OCI-LY1 (cell line): ENCODE measurements at regions not wholly inside any gene's neighbourhood (a gene's known extent, or its start where the extent isn't known, plus 50 kb on each side); places are given as distances from the start of the nearest gene placed in this dataset.

Source experiments
- H2AFZ ChIP-seq: fragments of 200-600 bp; sonication (generic), shearing (Covaris generic); 2 replicates; pipeline ENCODE4 v1.6.0; 2014; ENCODE audit warnings: antibody characterized with exemption, mild to moderate bottlenecking, low read length
- H3F3A ChIP-seq: fragments of 200-600 bp; sonication (generic), shearing (Covaris generic); 2 replicates; pipeline ENCODE4 v1.6.0; 2014; ENCODE audit warnings: mild to moderate bottlenecking, antibody characterized with exemption, low read length, moderate library complexity; ENCODE audit not compliant: insufficient read depth
- H3K27ac ChIP-seq: fragments of 200-600 bp; sonication (generic); 2 replicates; pipeline ENCODE4 v1.5.1; 2014; ENCODE audit warnings: low read length, mixed run types, mild to moderate bottlenecking, low read depth; ENCODE audit not compliant: poor library complexity, severe bottlenecking
- H3K27me3 ChIP-seq: fragments of 200-600 bp; sonication (generic); 2 replicates; pipeline ENCODE4 v1.6.0; 2014; ENCODE audit warnings: antibody characterized with exemption, mild to moderate bottlenecking, low read length, moderate library complexity; ENCODE audit not compliant: insufficient read depth
- H3K36me3 ChIP-seq: fragments of 200-600 bp; sonication (generic); 2 replicates; pipeline ENCODE4 v1.6.1; 2014; ENCODE audit warnings: mild to moderate bottlenecking, antibody characterized with exemption, low read length, moderate library complexity, mixed read lengths; ENCODE audit not compliant: insufficient read depth
- H3K4me1 ChIP-seq: fragments of 200-600 bp; sonication (generic); 2 replicates; pipeline ENCODE4 v1.5.1; 2014; ENCODE audit warnings: mild to moderate bottlenecking, low read length, moderate library complexity; ENCODE audit not compliant: insufficient read depth, severe bottlenecking
- H3K4me2 ChIP-seq: fragments of 200-600 bp; sonication (generic), shearing (Covaris generic); 2 replicates; pipeline ENCODE4 v1.6.1; 2014; ENCODE audit warnings: low read length
- H3K4me3 ChIP-seq: fragments of 200-600 bp; sonication (generic); 2 replicates; pipeline ENCODE4 v1.5.1; 2014; ENCODE audit warnings: low read length, low read depth, mild to moderate bottlenecking, mixed read lengths; ENCODE audit not compliant: poor library complexity, severe bottlenecking
- H3K79me2 ChIP-seq: fragments of 200-600 bp; shearing (Covaris generic); 2 replicates; pipeline ENCODE4 v1.6.1; 2016; ENCODE audit warnings: mixed run types, low read length, mixed read lengths; ENCODE audit not compliant: insufficient read depth
- H3K9ac ChIP-seq: fragments of 200-600 bp; sonication (generic), shearing (Covaris generic); 2 replicates; pipeline ENCODE4 v1.6.1; 2014; ENCODE audit warnings: mild to moderate bottlenecking, low read length, mixed read lengths
- H3K9me2 ChIP-seq: fragments of 200-600 bp; sonication (generic), shearing (Covaris generic); 2 replicates; pipeline ENCODE4 v1.6.1; 2014; ENCODE audit warnings: low read depth, mild to moderate bottlenecking, low read length, mixed read lengths
- H3K9me3 ChIP-seq: fragments of 200-600 bp; shearing (Covaris generic); 2 replicates; pipeline ENCODE4 v1.6.1; 2014; ENCODE audit warnings: low read length, mixed read lengths
- H4K20me1 ChIP-seq: fragments of 200-600 bp; sonication (generic), shearing (Covaris generic); 2 replicates; pipeline ENCODE4 v1.6.0; 2016; ENCODE audit warnings: mild to moderate bottlenecking, low read length; ENCODE audit not compliant: insufficient read depth
- CTCF ChIP-seq: fragments of 200-600 bp; sonication (generic), shearing (Covaris generic); IDR thresholded peaks from 2 replicates; pipeline ENCODE4 v1.5.1; 2017; ENCODE audit warnings: mild to moderate bottlenecking, antibody characterized with exemption, low read length, moderate library complexity, mixed read lengths
- EZH2 ChIP-seq: fragments of 200-600 bp; sonication (generic), shearing (Covaris generic); IDR thresholded peaks from 2 replicates; pipeline ENCODE4 v1.8.0; 2017; ENCODE audit warnings: borderline replicate concordance, mixed run types, mild to moderate bottlenecking, antibody characterized with exemption, low read length, moderate library complexity, mixed read lengths

GRCh38 chr6:14250573-14250972 lies 133.0 kb downstream of the CD83 start:
- Histone ChIP-seq H3K9ac (no peak overlapping the region), H3K9me2 (no peaks in the 10 kb centered on the region), H3K4me3 (no peak overlapping the region), H3K4me2 (no peak overlapping the region), H3K4me1 (no peaks in the 10 kb centered on the region), H2AFZ (no peak overlapping the region), H3F3A (no peaks in the 10 kb centered on the region), H3K27ac (no peak overlapping the region), H4K20me1 (no peaks in the 10 kb centered on the region), H3K27me3 (no peaks in the 10 kb centered on the region), H3K9me3 (no peaks in the 10 kb centered on the region), H3K79me2 (no peaks in the 10 kb centered on the region), H3K36me3 (no peaks in the 10 kb centered on the region)
- no peak for TF ChIP-seq CTCF
- no peak for TF ChIP-seq EZH2

DNA sequence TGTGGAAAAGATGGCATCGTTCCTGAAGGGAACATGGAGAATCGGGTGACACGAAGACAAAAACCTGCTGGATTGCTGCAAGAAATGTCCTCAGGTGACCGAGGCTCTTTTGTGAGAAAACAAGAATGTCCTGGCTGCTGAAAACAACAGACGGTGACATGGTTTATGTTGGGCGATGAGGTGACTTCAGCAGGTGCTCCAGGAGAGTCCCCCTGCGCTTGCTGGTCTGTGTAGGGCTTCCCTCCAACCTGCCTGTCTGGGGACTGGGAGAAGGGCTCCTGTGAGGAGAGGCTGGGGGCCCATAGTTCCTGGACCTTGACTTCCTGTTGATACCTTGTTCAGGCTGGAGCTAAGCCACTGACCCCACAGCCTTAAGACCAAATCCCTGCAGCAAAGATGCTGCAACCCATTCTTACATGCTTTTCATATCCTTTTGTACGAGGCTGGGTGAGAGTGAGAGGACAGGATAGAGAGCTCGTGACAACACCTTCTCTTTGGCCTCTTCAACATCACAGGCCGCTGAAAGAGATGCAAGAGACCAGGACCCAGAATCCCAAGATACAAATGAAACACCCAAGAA lies 134.8 kb downstream of the CD83 start:
- no peaks in the 10 kb centered on the region for H3K36me3 ChIP-seq
- no peak overlapping the region for H3K27ac ChIP-seq
- H3F3A ChIP-seq: no peaks in the 10 kb centered on the region
- no peak overlapping the region for H3K4me3 ChIP-seq
- H3K9me3 ChIP-seq: no peaks in the 10 kb centered on the region
- no peaks in the 10 kb centered on the region for H3K79me2 ChIP-seq
- H3K9ac ChIP-seq: no peak overlapping the region
- H3K4me2 ChIP-seq: no peak overlapping the region
- H2AFZ ChIP-seq: no peak overlapping the region
- no peaks in the 10 kb centered on the region for H3K9me2 ChIP-seq
- no peak for TF ChIP-seq CTCF
- no peak for TF ChIP-seq EZH2
- H3K27me3 ChIP-seq: no peaks in the 10 kb centered on the region
- no peaks in the 10 kb centered on the region for H4K20me1 ChIP-seq
- H3K4me1 ChIP-seq: no peaks in the 10 kb centered on the region

GRCh38 chr6:14254505-14254904 lies 136.9 kb downstream of the CD83 start:
- Histone ChIP-seq H3K9me3 (no peaks in the 10 kb centered on the region), H3K9ac (no peak overlapping the region), H3K4me1 (no peaks in the 10 kb centered on the region), H3F3A (no peaks in the 10 kb centered on the region), H3K4me2 (no peak overlapping the region), H3K79me2 (no peaks in the 10 kb centered on the region), H4K20me1 (no peaks in the 10 kb centered on the region), H3K27ac (no peak overlapping the region), H3K36me3 (no peaks in the 10 kb centered on the region), H3K27me3 (no peaks in the 10 kb centered on the region), H3K4me3 (no peak overlapping the region), H2AFZ (no peak overlapping the region), H3K9me2 (no peaks in the 10 kb centered on the region)
- TF ChIP-seq EZH2 (no peak), CTCF (no peak)
